Nephron (organoid): ENCODE measurements at regions not wholly inside any gene's neighbourhood (a gene's known extent, or its start where the extent isn't known, plus 50 kb on each side); places are given as distances from the start of the nearest gene placed in this dataset.
"Not testable (repeated sequence)": the region's sequence is repeated elsewhere in the genome, so short reads cannot be mapped to it uniquely, and the experiment has no call there.

Experiments
- H3K27ac Mint-ChIP-seq, 3 experiments: 2 replicates each; pipeline ENCODE4 v1.8.0; 2020; ENCODE audit warnings: mixed read lengths in 3 of 3, mild to moderate bottlenecking in 2 of 3, moderate library complexity in 1 of 3
- H3K27me3 Mint-ChIP-seq: 2 replicates; pipeline ENCODE4 v1.8.0; 2021; ENCODE audit warnings: low read depth, mild to moderate bottlenecking, moderate library complexity, mixed read lengths
- H3K36me3 Mint-ChIP-seq: 2 replicates; pipeline ENCODE4 v1.8.0; 2020; ENCODE audit warnings: low read depth, mixed read lengths
- H3K4me1 Mint-ChIP-seq: 2 replicates; pipeline ENCODE4 v1.8.0; 2020; ENCODE audit warnings: mixed read lengths
- H3K4me3 Mint-ChIP-seq, 3 experiments: 2 replicates each; pipeline ENCODE4 v1.8.0; 2020; ENCODE audit warnings: mild to moderate bottlenecking in 3 of 3, mixed read lengths in 3 of 3, moderate library complexity in 2 of 3
- H3K9me3 Mint-ChIP-seq: 2 replicates; pipeline ENCODE4 v1.8.0; 2020; ENCODE audit warnings: mixed read lengths
- TF ChIP-seq, protein P1 (sequence below), 3 experiments: fragments of 200-600 bp; sonication (generic); IDR thresholded peaks; one replicate each; pipeline ENCODE4 v1.5.0; 2021; ENCODE audit warnings: antibody characterized with exemption in 3 of 3; ENCODE audit not compliant: unreplicated experiment in 3 of 3

DNA sequence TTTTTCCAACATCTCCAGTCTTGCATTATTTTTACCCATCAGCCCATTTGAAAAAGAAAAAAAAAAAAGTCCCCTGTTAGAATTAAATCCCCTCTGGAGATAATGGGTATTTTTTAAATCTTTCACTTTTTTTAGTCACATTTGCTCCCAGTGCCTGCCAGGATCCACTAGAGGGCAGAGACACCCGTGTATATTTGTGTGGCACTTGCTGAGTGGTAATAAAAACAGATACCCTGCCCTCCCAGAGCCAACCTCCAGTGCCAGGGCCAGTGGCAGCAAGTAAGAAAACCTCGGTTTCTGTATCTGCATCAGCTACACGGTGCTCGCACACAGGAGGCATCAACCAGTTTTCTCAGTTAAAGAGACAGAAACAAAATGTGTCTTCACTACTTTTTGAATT is 135.1 kb upstream of the DUSP22 start:
- H3K27ac Mint-ChIP-seq: peak overlapping the region in 1 of 3 experiments; percentile 42
- peak overlapping the region in 1 of 3 experiments; percentile 21 for H3K4me3 Mint-ChIP-seq
- peaks cover 65% of the 10 kb centered on the region for H3K27me3 Mint-ChIP-seq
- H3K4me1 Mint-ChIP-seq: peaks cover 46% of the 10 kb centered on the region
- not testable (repeated sequence) for H3K9me3 Mint-ChIP-seq, H3K36me3 Mint-ChIP-seq
- TF ChIP-seq, protein P1, sequence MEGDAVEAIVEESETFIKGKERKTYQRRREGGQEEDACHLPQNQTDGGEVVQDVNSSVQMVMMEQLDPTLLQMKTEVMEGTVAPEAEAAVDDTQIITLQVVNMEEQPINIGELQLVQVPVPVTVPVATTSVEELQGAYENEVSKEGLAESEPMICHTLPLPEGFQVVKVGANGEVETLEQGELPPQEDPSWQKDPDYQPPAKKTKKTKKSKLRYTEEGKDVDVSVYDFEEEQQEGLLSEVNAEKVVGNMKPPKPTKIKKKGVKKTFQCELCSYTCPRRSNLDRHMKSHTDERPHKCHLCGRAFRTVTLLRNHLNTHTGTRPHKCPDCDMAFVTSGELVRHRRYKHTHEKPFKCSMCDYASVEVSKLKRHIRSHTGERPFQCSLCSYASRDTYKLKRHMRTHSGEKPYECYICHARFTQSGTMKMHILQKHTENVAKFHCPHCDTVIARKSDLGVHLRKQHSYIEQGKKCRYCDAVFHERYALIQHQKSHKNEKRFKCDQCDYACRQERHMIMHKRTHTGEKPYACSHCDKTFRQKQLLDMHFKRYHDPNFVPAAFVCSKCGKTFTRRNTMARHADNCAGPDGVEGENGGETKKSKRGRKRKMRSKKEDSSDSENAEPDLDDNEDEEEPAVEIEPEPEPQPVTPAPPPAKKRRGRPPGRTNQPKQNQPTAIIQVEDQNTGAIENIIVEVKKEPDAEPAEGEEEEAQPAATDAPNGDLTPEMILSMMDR (IDR thresholded peaks at IDR 0.05; ENCODE audit: unreplicated experiment in 3 of 3): peak; percentile 17 to 37 (median 18)

DNA sequence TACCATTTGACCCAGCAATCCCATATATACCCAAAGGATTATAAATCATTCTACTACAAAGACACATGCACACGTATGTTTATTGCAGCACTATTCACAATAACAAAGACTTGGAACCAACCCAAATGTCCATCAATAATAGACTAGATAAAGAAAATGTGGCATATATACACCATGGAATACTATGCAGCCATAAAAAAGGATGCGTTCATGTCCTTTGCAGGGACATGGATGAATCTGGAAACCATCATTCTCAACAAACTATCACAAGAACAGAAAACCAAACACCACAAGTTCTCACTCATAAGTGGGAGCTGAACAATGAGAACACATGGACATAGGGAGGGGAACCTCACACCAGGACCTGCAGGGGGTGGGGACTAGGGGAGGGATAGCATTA is 130.6 kb upstream of the DUSP22 start:
- H3K9me3 Mint-ChIP-seq, H3K4me3 Mint-ChIP-seq, H3K36me3 Mint-ChIP-seq, H3K27ac Mint-ChIP-seq: not testable (repeated sequence)
- Mint-ChIP-seq H3K27me3 (peaks cover 60% of the 10 kb centered on the region), H3K4me1 (peaks cover 30% of the 10 kb centered on the region)

DNA sequence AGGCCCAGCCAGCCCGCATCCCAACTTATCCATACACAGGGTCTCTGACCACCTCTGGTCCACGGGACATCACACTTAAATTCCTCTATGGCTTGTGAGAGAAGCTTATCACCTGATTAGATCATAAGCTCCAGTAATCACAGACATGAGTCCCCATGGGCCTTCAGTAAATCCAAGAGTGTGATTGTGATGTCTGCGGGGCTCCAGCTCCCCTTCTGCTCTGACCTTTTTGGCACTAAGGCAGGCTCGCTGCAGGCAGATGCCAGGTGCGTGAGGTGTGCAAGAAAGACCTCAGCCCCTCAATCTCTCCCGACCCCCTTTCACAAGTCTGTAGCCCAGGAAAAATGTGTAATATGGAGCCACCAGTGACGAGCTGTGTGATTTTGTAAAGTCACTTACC is 127.6 kb upstream of the DUSP22 start:
- TF ChIP-seq, protein P1 (IDR thresholded peaks at IDR 0.05; ENCODE audit: unreplicated experiment in 3 of 3): no peak
- Mint-ChIP-seq H3K9me3 (peaks cover 2% of the 10 kb centered on the region), H3K36me3 (no peaks in the 10 kb centered on the region), H3K27me3 (peaks cover 50% of the 10 kb centered on the region), H3K4me3 (no peak overlapping the region), H3K4me1 (peaks cover 15% of the 10 kb centered on the region), H3K27ac (peak overlapping the region in 1 of 3 experiments; percentile 39)

DNA sequence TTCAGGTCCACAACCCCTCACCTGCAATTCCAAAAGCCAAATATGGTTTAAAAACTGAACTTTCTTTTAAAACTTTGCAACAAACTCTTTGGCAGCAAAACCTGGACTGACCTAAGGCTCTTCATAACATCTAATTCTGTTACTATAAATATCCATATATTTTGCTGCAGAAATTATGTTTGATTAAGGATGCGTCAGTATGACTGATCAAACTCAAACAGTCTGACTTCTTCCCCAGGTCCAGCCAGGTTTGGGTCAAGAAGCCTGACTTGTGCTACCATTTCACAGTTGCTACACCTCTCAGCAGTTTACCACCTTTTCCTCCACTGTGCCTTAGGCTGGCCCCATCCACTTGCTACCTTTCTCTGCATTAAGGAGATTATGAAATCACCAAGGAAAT is 127.0 kb upstream of the DUSP22 start:
- Mint-ChIP-seq H3K27ac (peak overlapping the region in 1 of 3 experiments; percentile 39), H3K4me3 (no peak overlapping the region), H3K4me1 (peaks cover 15% of the 10 kb centered on the region), H3K9me3 (peaks cover 1% of the 10 kb centered on the region), H3K27me3 (peaks cover 48% of the 10 kb centered on the region), H3K36me3 (no peaks in the 10 kb centered on the region)
- TF ChIP-seq, protein P1 (IDR thresholded peaks at IDR 0.05; ENCODE audit: unreplicated experiment in 3 of 3): no peak

DNA sequence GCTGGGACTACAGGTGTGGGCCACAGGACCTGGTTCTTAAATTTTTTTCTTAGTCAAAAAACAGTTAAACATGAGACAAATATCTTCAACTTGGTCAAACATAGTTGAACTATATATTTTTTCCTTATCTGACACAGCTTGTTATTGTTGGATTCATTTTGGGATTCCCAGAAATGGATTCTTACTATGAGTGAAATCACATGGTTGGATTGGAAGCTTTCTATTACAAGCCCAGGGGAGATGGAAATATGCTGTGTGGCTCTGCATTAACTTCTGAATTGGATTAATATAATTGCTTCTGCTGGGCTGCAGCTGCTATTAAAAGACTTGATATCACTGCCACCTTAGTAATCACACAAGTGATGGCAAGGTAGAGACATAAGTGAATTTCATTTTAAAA is 126.4 kb upstream of the DUSP22 start:
- Mint-ChIP-seq H3K27ac (peak overlapping the region in 2 of 3 experiments; percentile 5 to 39), H3K9me3 (no peaks in the 10 kb centered on the region), H3K27me3 (peaks cover 46% of the 10 kb centered on the region), H3K4me3 (no peak overlapping the region), H3K36me3 (no peaks in the 10 kb centered on the region), H3K4me1 (peaks cover 15% of the 10 kb centered on the region)
- TF ChIP-seq, protein P1 (IDR thresholded peaks at IDR 0.05; ENCODE audit: unreplicated experiment in 3 of 3): no peak

DNA sequence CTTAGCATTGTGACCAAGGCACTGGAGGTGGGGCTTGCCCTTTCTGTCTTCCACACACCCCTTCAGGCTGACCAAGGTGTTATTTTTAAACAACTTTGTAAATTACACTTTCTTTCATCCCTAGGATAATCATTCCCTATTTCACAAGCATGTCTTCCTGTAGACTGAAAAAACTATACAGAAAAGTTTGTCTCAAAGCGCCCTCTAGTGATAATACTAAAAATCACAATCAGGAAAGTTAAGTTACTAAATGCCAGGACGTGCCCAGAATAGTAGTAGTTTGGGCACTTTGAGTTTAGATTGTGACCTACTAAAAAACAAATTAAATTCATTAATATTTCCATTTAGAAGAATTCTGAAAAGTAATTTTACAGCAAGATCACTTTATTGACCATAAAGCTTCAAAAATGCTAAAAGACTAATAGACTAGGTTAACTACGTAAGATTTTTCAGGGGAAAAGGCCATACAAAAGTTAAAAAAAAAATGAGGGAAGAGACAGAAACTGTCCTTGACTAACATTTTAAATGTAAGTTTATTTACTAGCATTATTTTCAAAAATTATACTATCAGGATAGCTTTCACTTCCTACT is 123.3 kb upstream of the DUSP22 start:
- TF ChIP-seq, protein P1 (IDR thresholded peaks at IDR 0.05; ENCODE audit: unreplicated experiment in 3 of 3): peak; percentile 64 to 74 (median 70)

More for the DNA sequence above, 123.3 kb upstream of the DUSP22 start:
- Mint-ChIP-seq H3K27me3 (peaks cover 38% of the 10 kb centered on the region), H3K27ac (peak overlapping the region in 1 of 3 experiments; percentile 2), H3K9me3 (peaks cover 5% of the 10 kb centered on the region), H3K4me3 (no peak overlapping the region), H3K4me1 (peaks cover 15% of the 10 kb centered on the region), H3K36me3 (no peaks in the 10 kb centered on the region)
